Epithelial cell of prostate (primary cell): ENCODE measurements at regions not wholly inside any gene's neighbourhood (a gene's known extent, or its start where the extent isn't known, plus 50 kb on each side); places are given as distances from the start of the nearest gene placed in this dataset.
"Not testable (repeated sequence)": the region's sequence is repeated elsewhere in the genome, so short reads cannot be mapped to it uniquely, and the experiment has no call there.

Experiments used
- DNase-seq: peaks from one replicate; pipeline ENCODE4 v3.0.0-alpha.2; 2011; ENCODE audit warnings: low read depth, low spot score
- H3K27ac ChIP-seq: fragments of 450-650 bp; 2 replicates; pipeline ENCODE4 v1.5.1; 2017; ENCODE audit warnings: mild to moderate bottlenecking

- H3K27ac ChIP-seq = no peak overlapping the region
- DNase-seq = no peak
Measured at GRCh38 chr7:52639126-52639525, 396.3 kb upstream of the POM121L12 start.

GRCh38 chr7:52635021-52635420, 400.4 kb upstream of the POM121L12 start:
- no peak overlapping the region for H3K27ac ChIP-seq
- DNase-seq = no peak

- H3K27ac ChIP-seq = no peak overlapping the region
- no peak for DNase-seq
Measured at GRCh38 chr7:52620849-52621248, 414.6 kb upstream of the POM121L12 start.

GRCh38 chr7:52616552-52616951, 418.9 kb upstream of the POM121L12 start:
- H3K27ac ChIP-seq = no peak overlapping the region
- no peak for DNase-seq

DNA sequence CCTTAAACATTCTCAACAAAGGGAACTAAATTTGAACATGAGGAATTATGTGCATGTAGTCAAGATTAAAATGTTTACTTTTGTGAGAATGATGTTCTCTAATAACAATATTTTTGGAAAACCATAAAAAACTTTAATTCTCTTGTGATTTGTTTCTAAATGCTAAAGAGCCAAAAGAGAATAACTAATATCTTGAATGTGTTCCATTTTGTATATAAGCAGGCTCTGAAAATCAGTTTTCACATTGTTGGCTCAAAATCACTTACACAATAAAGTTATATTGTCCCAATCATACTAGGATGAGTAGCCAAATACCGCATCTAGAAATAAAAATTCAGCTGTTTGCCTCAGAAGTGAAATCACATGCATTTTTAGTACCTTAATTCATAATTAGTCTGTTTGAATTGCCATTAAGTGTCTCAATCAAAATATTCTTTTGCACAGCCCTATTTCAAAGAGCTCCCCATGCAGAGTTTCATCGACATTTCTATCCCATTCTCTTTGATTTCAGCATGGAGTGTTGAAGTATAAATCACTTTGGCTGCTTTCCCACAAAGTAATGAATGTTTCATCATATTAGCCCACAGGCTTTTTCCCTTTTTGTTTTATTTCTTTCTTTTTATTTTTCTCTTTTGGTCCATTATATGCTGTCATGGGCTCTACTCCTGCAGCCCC, 420.3 kb upstream of the POM121L12 start:
- H3K27ac ChIP-seq = no peak overlapping the region
- no peak for DNase-seq

- no peak for DNase-seq
- no peak overlapping the region for H3K27ac ChIP-seq
Measured at GRCh38 chr7:52609511-52609910, 425.9 kb upstream of the POM121L12 start.

DNA sequence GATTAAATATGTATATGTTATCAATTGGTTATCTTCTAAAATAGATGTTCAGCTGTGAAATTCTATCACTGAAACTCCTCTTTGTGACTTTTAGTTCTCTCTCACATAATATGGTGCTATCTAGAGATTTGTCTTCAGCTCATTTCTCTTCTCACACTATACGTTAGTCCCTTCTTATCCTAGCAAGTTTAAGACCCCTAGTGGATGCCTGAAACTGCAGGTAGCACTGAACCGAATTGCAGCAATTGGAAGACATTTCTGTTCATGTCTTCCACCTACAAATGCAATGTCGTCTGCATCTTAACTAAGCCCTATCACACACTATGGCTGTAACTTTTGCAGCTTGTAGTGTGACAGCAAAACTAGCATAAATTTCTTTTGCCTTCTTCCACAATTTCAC, 442.7 kb upstream of the POM121L12 start:
- DNase-seq = no peak
- H3K27ac ChIP-seq = no peak overlapping the region

GRCh38 chr7:52586704-52587103, 448.7 kb upstream of the POM121L12 start:
- no peak overlapping the region for H3K27ac ChIP-seq
- DNase-seq = no peak

DNA sequence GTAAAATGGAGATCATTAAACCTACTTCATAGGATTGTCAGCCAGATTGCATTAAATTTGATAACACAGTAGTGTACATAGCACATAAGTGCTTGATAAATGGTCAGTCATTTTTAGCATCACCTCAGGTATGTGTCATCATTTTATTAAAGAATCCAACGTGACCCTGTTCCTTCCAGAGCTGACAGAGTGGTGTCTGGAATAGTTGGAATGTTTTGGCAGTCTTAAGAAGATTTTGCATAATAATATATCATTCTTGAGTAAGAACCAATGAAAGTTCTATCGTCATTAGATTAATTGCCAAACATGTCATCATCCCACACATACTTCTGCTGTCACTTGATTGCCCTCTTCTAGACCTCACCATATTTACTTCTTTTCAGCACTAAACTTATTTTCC, 451.4 kb upstream of the POM121L12 start:
- H3K27ac ChIP-seq = no peak overlapping the region
- no peak for DNase-seq

GRCh38 chr7:52573141-52573540, 462.3 kb upstream of the POM121L12 start:
- DNase-seq = not testable (repeated sequence)

GRCh38 chr7:52571026-52571425, 464.4 kb upstream of the POM121L12 start:
- no peak for DNase-seq
- H3K27ac ChIP-seq = no peak overlapping the region

More at GRCh38 chr7:52573141-52573540, 462.3 kb upstream of the POM121L12 start:
- H3K27ac ChIP-seq = not testable (repeated sequence)

DNA sequence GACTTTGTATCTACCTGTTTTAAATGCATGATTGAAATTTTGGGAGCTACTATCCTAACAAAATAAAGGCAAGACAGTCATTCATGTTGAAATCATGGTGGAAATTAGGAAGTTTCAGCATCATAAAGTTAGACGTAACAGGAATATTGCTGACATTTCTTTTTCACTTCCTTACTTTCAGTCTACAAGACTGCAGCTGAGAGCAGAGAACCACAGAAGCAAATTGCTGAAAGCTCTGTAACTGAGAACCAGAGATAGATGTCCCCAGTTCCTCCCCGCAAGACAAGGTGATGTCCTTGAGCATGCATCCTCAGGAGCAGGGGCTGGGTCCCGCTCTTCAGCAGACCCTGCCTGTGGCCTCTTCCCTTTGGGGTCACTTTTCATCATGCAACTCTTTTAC, 466.3 kb upstream of the POM121L12 start:
- no peak for DNase-seq
- no peak overlapping the region for H3K27ac ChIP-seq

GRCh38 chr7:52565974-52566373, 469.5 kb upstream of the POM121L12 start:
- no peak overlapping the region for H3K27ac ChIP-seq
- no peak for DNase-seq

GRCh38 chr7:52555805-52556204, 479.6 kb upstream of the POM121L12 start:
- no peak overlapping the region for H3K27ac ChIP-seq
- no peak for DNase-seq

DNA sequence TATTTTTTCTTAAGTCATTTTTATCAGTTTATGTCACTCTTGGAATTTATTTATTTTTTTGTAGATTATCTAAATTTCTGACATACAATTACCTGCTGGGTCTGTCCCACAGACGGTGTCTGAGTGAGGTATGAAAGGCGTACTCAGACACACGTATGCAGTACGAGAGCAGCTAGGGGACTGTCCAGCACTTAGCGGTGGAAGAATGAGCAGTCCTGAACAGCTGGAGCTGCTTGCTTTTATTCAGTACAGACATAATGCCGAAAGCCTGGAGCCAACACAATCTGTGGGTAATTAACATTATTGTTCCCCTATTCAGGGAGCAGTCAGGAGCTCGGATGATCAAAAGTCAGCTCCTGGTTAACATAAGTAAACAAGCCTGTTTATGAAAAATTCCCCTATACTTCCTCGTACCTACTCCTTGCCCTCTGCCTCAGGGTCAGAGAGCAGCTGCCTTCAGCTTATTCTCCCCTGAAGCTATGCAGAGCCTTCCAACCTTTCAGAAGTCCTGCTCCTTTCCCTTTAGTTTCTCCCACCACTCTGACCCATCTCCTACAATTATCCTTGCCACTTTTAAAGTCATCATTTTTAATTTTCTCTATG, 488.0 kb upstream of the POM121L12 start:
- no peak overlapping the region for H3K27ac ChIP-seq
- DNase-seq = no peak

DNA sequence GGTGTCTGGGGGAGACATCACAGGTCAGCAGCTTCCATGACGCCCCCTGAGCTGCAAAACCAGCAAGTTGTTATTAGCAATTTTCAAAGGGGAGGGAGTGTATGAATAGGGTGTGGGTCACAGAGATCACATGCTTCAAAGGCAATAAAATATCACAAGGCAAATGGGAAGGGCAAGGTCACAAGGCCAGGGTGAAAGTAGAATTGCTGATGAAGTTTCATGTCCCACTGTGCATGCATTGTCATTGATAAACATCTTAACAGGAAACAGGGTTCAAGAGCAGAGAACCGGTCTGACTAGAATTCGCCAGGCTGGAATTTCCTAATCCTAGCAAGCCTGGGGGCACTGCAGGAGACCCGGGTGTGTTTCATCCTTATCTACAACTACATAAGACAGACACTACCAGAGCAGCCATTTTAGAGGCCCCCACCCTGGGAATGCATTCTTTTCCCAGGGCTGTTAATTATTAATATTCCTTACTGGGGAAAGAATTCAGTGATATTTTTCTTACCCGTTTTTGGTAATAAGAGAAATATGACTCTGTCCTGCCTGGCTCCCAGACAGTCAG, 494.2 kb upstream of the POM121L12 start:
- DNase-seq, H3K27ac ChIP-seq: not testable (repeated sequence)

GRCh38 chr7:52540041-52540440, 495.4 kb upstream of the POM121L12 start:
- no peak overlapping the region for H3K27ac ChIP-seq
- peak; percentile 76 for DNase-seq

- no peak overlapping the region for H3K27ac ChIP-seq
- DNase-seq = no peak
Measured at GRCh38 chr7:52539414-52539813, 496.0 kb upstream of the POM121L12 start.

DNA sequence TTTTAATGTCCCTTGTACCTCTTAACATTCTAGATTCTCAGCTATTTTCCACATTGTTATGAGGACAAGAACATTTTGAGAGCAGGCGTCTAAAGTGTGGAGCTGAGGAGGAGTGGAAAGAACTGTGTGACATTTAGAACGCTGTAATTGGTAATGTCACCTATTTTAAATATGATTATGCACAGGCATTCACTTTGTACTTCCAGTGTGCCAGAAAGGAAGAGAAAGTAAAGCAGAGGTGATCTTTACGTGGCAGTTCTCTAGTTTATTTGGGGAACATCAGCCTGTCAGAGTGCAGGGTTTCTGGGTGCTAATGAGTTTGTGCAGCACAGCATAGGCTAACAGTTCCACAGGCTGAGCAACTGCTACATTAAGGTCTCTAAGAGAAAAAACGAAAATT, 498.4 kb upstream of the POM121L12 start:
- DNase-seq = no peak

GRCh38 chr7:52525772-52526341, 509.6 kb upstream of the POM121L12 start:
- no peak overlapping the region for H3K27ac ChIP-seq
- DNase-seq = no peak

More for the DNA sequence above, 498.4 kb upstream of the POM121L12 start:
- no peak overlapping the region for H3K27ac ChIP-seq

DNA sequence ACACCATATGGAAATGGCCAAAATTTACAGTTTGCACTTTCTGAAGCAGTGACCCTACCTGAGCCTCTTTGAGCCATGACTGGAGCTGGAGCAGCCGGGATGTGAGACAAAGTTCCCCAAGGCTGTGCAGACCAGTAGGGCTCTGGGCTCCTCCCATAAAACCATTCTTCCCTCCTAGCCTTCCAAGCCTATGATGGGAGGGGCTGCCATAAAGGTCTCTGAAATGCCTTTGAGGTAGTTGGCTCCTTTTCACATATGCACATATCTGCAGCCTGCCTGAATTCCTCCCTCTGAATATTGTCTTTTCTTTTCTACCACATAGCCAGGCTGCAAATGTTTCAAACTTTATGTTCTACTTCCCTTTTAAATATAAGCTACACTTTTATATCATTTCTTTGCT, 516.6 kb upstream of the POM121L12 start:
- no peak for DNase-seq
- H3K27ac ChIP-seq = no peak overlapping the region
